Psoas muscle (tissue), 7 donors: ENCODE measurements at regions not wholly inside any gene's neighbourhood (a gene's known extent, or its start where the extent isn't known, plus 50 kb on each side); places are given as distances from the start of the nearest gene placed in this dataset.

Source experiments
- ATAC-seq, 4 donors: fragments of 200-7000 bp; cut with Tn5 transposase; one replicate each; pipeline ENCODE4 v1.9.1; 2020; ENCODE audit warnings: moderate library complexity in 3 of 4, mild to moderate bottlenecking in 2 of 4
- DNase-seq, 2 donors: peaks; one replicate each; pipeline ENCODE4 v3.0.0-alpha.2; 2020
- H3K27ac ChIP-seq: fragments of 200-600 bp; one replicate; pipeline ENCODE4 v1.8.0; 2022
- H3K27me3 ChIP-seq, 3 donors: fragments of 200-600 bp in 1 of 3; one replicate each; pipeline versions ENCODE4 v1.6.1 to v1.8.0; 2013 to 2022; ENCODE audit warnings: low read length in 2 of 3, mild to moderate bottlenecking in 2 of 3, moderate library complexity in 1 of 3; ENCODE audit not compliant: insufficient read depth in 3 of 3
- H3K36me3 ChIP-seq, 2 donors: fragments of 200-600 bp in 1 of 2; one replicate each; pipeline versions ENCODE4 v1.6.1 to v1.8.0; 2013 to 2022; ENCODE audit warnings: low read depth in 1 of 2, mild to moderate bottlenecking in 1 of 2, moderate library complexity in 1 of 2; ENCODE audit not compliant: insufficient read depth in 1 of 2
- H3K4me1 ChIP-seq: fragments of 200-600 bp; one replicate; pipeline ENCODE4 v1.8.0; 2022
- H3K4me3 ChIP-seq: fragments of 200-600 bp; one replicate; pipeline ENCODE4 v1.8.0; 2022; ENCODE audit warnings: mild to moderate bottlenecking
- H3K9me3 ChIP-seq: fragments of 200-600 bp; one replicate; pipeline ENCODE4 v1.8.0; 2022
- WGBS, 3 donors: extraction: QIAGEN DNeasy Blood & Tissue Kit; methylation state at CpG; one replicate each; pipeline versions ENCODE4 v1.1.6 to v1.1.7; 2013; 5-methylcytosine and 5-hydroxymethylcytosine counted together
- intact Hi-C, 2 donors: fragments of 100-400 bp; cut with DNase I; formaldehyde crosslinking; loops; one replicate each; pipeline versions ENCODE4 v1.11.0 to v1.14.2; 2022
- TF ChIP-seq, protein P1 (sequence below): fragments of 200-600 bp; IDR thresholded peaks from one replicate; pipeline ENCODE4 v1.8.0; 2022; ENCODE audit warnings: antibody characterized with exemption
- donor health status: healthy with polysubstance abuse.
- donor health status: DM: no; HTN: no; CAD: no; lungs with moderate emphysema.
- donor health status: Bipolar disorder and iron deficiency.
- donor health status: healthy.
- donor health status: DM: yes; HTN: yes; CAD: no.
- donor health status: DM: no; HTN: no; CAD: no.
- donor health status: DM: yes; HTN: yes; CAD: no.

DNA sequence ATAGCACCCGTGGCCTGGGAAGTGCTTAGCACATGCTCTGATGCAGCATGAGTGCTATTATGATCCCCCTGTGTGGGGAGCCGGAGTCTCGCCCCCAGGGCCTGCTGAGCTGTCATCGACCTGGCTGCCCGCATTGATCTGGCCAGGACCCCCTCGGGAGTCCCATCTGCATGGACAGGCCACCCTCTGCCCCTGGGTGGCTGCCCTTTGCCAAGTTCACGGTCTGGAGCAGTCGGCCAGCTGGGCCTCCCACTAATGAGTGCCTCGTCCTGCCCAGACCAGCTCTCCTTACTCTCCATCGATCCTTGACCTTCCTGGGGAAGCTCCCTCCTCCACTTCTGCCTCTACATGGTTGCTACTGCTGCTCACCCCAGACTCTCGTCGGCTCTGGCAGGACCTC lies 121.8 kb upstream of the RUNX3 start:
- 62 to 70% (median 62%) methylated on average over 12 of the region's 12 CpGs for WGBS, 3 donors
- no peak overlapping the region for H3K4me3 ChIP-seq
- H3K4me1 ChIP-seq: peaks cover 11% of the 10 kb centered on the region
- no peak for DNase-seq
- no peak overlapping the region for H3K27ac ChIP-seq
- intact Hi-C loops: no loop called here
- no peak for ATAC-seq
- TF ChIP-seq, protein P1, sequence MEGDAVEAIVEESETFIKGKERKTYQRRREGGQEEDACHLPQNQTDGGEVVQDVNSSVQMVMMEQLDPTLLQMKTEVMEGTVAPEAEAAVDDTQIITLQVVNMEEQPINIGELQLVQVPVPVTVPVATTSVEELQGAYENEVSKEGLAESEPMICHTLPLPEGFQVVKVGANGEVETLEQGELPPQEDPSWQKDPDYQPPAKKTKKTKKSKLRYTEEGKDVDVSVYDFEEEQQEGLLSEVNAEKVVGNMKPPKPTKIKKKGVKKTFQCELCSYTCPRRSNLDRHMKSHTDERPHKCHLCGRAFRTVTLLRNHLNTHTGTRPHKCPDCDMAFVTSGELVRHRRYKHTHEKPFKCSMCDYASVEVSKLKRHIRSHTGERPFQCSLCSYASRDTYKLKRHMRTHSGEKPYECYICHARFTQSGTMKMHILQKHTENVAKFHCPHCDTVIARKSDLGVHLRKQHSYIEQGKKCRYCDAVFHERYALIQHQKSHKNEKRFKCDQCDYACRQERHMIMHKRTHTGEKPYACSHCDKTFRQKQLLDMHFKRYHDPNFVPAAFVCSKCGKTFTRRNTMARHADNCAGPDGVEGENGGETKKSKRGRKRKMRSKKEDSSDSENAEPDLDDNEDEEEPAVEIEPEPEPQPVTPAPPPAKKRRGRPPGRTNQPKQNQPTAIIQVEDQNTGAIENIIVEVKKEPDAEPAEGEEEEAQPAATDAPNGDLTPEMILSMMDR: no peak
- H3K9me3 ChIP-seq: no peaks in the 10 kb centered on the region
- no peaks in the 10 kb centered on the region for H3K36me3 ChIP-seq
- H3K27me3 ChIP-seq: peaks cover 0 to 2% (median 0%) of the 10 kb centered on the region in 3 donors

DNA sequence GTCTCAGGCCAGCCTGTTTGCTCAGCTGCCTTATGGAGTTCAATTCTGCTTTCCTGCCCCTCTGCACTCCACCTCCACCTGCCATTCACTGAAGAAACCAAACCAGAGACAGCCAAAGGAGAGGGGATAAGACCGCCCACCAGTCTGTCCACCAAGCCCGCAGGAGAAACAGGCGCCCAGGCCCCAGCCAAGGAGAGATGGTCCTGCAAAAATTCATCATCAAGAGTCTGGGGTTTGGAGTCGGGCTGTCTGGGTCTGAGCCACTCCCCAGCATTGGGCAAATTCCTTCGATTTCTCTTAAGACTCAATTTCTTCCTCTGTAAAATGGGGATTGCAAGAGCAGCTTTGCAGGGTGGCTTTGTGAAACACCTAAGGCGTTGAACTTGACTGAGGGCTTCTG lies 121.4 kb upstream of the RUNX3 start:
- DNase-seq: no peak
- peaks cover 11% of the 10 kb centered on the region for H3K4me1 ChIP-seq
- no peaks in the 10 kb centered on the region for H3K9me3 ChIP-seq
- H3K27ac ChIP-seq: no peak overlapping the region
- intact Hi-C loops: no loop called here
- no peaks in the 10 kb centered on the region for H3K36me3 ChIP-seq
- ATAC-seq: no peak
- H3K27me3 ChIP-seq: peaks cover 0 to 2% (median 0%) of the 10 kb centered on the region in 3 donors
- TF ChIP-seq, protein P1: no peak
- WGBS, 3 donors: 91 to 95% (median 92%) methylated on average over 6 of the region's 6 CpGs
- H3K4me3 ChIP-seq: no peak overlapping the region

DNA sequence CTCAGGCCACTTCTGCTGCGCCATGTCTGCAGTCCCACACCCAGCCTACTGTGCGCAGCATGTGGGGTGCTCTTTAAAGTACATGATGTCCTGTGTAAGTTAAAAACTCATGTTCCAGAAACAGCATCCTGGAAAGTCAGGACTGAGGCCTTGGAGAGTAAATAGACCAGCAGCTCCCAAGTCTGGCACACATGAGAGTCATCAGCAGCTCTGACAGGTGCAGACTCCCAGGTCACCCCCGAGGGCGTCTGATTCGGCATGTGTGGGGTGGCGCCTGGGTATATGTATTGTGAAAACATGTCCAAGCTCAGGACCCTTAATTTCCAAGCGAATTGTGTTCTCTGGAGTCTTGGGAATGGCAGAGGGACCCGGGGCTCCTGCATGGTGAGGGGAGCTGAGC lies 120.1 kb upstream of the RUNX3 start:
- Histone ChIP-seq H3K4me3 (no peak overlapping the region), H3K4me1 (peaks cover 11% of the 10 kb centered on the region), H3K36me3 (no peaks in the 10 kb centered on the region), H3K27ac (no peak overlapping the region), H3K27me3 (peaks cover 0 to 1% (median 0%) of the 10 kb centered on the region in 3 donors), H3K9me3 (no peaks in the 10 kb centered on the region)
- TF ChIP-seq, protein P1: no peak
- intact Hi-C loops: no loop called here
- WGBS, 3 donors: 57 to 73% (median 60%) methylated on average over 8 of the region's 8 CpGs
- ATAC-seq (peak in 3 of 4 donors; percentile 57 to 61 (median 59)), DNase-seq (peak in 1 of 2 donors; percentile 21)

DNA sequence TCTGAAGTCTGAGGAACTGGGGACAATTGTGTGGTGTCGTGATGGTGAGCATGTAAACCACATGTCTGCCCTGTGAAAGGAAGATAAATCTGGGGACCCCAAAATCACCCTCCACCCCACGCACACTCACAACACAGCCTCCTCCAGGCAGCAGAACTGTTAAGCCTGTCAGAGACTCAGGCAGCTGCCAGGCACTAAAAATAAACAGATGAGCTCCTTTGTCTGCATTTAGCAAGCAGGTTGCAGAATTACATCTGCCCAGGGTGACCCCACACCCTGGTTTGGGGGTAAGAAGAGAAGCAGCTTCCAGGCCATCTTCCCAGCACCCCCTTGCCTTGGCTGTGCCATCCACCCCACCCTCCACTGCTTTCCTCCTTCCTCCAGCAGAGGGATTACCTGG lies 119.1 kb upstream of the RUNX3 start:
- ATAC-seq (peak; percentile 81 to 96 (median 90)), DNase-seq (peak in 1 of 2 donors; percentile 43)
- 35 to 51% (median 42%) methylated on average over 2 of the region's 2 CpGs for WGBS, 3 donors

More for the DNA sequence above, 119.1 kb upstream of the RUNX3 start:
- H3K4me3 ChIP-seq: no peak overlapping the region
- no peaks in the 10 kb centered on the region for H3K9me3 ChIP-seq
- intact Hi-C loops: no loop called here
- H3K27ac ChIP-seq: peak overlapping the region; percentile 10
- no peaks in the 10 kb centered on the region for H3K36me3 ChIP-seq
- TF ChIP-seq, protein P1: no peak
- H3K27me3 ChIP-seq: no peaks in the 10 kb centered on the region
- peaks cover 11% of the 10 kb centered on the region for H3K4me1 ChIP-seq
